ENCODE measurements at regions not wholly inside any gene's neighbourhood (a gene's known extent, or its start where the extent isn't known, plus 50 kb on each side); places are given as distances from the start of the nearest gene placed in this dataset.
"Not testable (repeated sequence)": the region's sequence is repeated elsewhere in the genome, so short reads cannot be mapped to it uniquely, and the experiment has no call there.

DNA sequence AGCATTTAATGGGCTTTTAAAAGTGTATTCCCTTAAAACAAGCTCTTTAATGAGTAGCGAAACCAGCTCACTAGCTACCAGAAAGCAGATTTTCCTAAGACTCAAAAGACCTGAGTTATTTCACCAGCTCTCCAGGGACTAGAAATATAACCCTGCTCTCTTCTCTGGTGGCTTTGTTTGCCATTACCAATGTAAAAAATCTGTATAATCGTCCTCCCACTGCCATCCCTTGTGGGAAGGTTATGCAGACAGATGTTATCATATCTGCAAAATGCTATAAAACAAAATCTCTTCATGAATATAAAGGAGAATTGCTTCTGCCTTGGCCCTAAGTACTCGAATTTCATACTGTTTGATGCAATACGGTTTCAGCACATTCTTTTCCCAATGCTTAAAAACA lies 335.2 kb downstream of the NUP35 start:
- DNase-seq (ENCODE audit: low spot score) = no peak

DNA sequence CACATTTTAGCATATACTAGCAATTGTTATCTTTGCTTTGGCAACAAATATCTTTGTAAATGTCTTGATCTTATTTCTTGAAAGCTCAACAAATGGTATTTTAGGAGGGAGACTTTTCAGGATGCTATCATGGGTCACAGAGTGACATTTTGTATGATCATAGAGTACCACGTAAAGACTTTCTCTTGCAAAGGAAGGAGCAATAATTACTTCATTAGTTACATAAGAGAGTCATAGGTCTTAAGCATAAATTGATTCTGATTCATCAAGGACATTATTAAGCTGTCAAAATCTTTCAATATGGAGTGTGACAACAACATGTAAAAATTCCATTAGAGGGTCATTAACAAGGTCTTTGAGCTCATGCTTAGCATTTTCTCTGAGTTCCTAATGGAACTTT lies 339.6 kb downstream of the NUP35 start:
- DNase-seq (ENCODE audit: low spot score) = no peak

DNA sequence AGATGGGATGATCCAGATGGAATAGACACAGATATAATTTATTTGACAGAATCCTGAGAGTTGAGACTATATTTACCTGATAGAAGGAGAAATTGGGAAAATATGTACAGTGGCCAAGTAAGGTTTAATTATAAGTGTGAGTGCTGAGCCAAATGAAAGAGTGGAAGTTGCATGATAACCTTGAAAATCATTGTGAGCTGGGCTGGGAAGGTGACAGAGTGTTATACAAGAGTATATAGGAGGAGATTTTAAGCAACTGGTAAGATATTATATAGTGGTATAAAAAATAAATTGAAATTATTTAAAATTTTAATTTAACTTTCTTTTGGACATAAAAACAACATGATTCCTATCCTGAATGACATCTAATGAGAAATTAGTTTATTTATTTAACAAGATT lies 340.8 kb downstream of the NUP35 start:
- DNase-seq (ENCODE audit: low spot score) = no peak

DNA sequence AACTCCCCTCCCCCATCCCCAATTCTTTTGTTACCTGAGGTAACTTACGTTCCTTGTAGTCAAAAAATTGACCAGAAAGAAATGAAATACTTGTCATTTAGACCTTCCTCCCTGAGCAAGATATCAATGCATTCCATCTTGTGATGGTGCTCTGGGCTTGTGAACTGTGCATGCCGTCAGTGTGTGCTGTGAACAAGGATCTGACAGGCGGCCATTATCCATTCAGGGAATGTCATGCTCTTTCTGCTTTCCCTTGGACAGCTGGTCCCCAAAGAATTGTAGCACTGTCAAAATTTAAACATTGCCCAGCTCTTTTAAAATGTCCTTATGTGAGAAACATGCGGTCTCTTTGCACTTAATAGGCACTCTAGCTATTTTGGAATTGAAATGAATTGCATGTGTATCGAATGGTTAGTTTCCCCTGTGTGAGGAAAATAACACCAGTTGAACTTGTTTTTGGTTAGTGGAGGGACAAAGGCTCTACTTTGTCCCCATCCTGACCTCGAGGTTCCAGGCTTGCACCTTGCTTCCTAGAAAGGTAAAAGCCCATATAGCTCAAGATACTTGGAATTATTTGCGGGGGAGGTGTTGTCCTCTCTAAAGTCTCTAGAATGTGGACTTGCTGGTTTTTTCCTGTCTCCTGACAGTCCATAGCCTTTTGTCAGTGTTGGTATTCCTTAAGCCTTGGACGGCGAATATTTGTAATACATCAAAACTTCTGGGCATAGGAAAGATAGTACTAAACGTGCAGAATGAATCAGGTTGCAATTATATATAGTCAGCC lies 350.9 kb downstream of the NUP35 start:
- no peak for DNase-seq (ENCODE audit: low spot score)

DNA sequence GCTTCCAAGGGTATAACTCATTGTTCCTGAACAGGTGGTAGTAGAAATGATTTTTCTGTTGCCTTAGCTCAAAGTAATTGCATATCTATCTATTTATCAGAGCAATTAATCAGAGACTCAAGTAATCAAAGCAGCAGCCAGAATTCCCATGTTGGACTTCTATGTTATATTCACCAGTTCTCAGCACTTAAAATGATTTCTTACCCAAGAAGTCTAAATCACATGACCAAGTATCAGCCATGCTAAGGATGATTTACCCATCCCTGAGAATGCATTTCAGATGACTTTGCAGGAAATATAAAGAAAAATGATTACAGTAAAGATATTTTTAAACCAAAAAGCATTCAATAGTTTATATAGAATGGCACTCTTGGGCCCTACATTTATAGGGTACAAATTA lies 352.2 kb downstream of the NUP35 start:
- DNase-seq (ENCODE audit: low spot score) = no peak

DNA sequence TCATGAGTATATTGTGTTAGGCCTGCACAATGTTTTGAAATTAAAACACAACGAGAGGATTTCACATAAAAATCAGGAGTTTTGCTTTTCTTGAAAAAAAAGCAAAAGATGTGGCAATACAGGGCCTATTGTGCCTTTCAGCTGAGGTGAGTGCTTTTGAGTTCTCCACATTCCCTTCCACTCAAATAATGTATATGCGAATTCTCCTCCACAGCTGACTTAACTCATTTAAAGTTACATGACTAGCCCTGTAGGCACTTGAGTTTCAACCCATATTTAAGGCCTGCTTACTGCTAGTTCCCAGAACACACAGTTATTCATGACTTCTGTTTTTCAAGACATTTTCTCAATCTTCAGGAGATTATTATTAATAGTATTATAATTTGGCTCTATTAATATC lies 353.1 kb downstream of the NUP35 start:
- DNase-seq (ENCODE audit: low spot score) = no peak

DNA sequence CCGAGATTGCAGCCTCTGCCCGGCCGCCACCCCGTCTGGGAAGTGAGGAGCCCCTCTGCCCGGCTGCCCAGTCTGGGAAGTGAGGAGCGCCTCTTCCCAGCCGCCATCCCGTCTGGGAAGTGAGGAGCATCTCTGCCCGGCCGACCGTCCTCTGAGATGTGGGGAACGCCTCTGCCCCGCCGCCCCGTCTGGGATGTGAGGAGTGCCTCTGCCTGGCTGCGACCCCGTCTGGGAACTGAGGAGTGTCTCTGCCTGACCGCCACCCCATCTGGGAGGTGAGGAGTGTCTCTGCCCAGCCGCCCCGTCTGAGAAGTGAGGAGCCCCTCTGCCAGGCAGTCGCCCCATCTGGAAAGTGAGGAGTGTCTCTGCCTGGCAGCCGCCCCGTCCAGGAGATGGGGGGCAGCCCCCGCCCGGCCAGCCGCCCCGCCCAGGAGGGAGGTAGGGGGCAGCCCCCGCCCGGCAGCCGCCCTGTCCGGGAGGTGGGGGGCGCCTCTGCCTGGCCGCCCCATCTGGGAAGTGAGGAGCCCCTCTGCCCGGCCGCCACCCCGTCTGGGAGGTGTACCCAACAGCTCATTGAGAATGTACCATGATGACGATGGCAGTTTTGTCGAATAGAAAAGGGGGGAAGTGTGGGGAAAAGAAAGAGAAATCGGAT lies 354.8 kb downstream of the NUP35 start:
- DNase-seq (ENCODE audit: low spot score) = not testable (repeated sequence)

DNA sequence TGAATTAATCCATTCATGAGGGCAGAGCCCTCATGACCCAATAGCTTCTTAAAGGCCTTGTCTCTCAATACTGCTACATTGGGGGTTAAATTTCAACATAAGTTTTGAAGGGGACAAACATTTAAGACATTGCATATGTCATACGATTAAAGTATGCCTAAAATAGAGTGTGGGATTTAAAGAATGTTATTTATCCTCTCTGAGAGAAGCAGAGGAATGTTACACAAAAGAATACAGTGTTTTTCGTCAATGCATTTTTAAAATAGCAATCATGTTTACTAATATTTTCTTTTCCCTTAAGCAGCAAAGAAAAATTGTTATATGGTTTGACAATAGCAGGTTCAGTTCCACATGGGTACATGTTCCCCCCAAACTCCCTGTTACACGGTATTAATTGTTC lies 363.1 kb downstream of the NUP35 start:
- no peak for DNase-seq (ENCODE audit: low spot score)

DNA sequence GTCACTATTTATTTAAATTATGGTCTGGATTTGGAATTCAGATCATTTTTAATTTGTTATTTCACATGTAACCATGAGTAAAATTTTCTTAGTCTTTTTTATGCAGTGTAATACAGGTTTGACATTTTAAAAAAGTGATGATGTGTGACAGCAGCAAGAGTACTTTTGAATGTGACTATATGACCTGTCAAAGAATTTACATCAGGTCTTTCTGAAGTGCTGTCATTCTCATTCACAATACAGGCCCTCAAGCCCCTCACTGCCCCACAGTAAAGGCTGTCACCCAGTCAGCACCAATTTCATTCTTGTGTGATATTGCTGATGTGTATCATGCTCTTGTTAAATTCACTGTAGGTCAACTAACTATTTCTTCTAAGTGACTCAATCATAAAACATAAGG lies 364.2 kb downstream of the NUP35 start:
- DNase-seq (ENCODE audit: low spot score) = no peak

DNA sequence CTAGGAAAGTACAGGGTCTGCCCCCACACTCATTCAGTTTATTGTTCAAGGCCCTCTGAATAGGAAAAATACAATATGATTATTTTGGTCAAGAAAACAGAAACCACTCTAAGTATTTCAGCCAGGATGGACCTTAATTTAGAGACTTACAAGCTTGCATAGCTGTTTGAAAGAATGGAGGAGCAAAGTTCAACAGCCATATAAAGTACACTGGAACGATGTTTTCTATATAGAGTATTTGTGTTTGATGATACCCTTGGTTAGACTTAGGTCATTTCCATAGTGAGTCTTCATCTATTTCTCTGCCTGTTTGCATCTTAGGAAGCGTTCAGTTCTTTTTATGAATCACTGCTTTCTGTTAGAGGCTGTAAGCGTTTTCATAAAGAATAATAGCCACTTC lies 366.2 kb downstream of the NUP35 start:
- no peak for DNase-seq (ENCODE audit: low spot score)

DNA sequence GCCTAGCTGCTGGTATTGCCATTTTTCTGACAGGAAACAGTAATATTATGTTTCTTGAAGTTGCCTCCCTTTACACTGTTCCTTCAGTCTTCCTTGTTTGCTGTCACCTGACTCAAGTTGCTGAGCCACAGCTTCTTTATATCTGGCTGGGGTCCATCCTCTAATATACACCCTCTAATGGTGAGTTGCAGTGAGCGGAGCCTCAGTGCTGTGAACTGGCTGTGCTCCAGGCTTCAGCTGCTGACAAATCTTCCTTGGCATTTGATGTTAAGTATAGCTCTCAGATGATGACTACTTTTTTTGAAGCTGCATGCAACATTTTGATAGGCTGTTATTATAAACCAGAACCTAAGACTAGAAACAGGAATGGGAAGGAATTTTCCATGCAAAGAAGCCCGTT lies 366.7 kb downstream of the NUP35 start:
- no peak for DNase-seq (ENCODE audit: low spot score)

DNA sequence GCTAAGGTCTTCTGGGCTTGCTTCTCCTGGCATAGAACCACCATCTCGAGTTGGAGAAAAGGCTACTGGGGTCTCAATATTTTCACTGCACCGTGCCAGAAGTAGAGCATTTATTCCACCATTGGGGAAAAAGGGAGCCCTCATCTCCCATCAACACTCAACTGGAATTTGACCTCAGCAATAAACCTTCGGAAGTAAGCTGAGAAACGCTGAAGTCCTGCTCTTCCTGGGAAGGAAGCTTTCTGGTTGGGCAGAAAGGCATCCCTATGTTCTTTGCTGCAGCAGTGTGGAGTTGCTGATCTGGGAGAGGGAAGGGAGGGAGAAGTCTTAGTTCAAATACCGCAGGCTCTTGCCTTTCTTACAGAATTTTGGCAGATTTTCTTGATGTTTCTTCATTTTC lies 368.8 kb downstream of the NUP35 start:
- no peak for DNase-seq (ENCODE audit: low spot score)

DNA sequence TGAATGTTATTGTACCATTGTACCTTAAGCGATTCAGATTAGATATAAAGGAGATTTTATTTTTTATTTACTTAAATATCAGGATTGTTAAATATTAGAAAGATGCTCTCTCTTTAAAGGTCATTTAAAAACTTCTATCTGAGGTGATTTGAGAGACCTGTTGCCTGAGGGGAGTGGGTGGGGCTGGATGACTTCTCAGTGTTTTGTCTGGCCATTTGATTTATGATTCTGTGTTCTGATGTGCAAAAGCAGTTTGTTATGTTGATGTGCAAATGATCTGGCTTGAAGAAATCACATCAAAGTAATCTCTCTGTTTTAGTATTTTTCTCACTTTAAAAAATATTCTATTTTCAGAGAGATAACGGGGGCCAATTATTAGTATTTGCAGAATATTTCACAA lies 370.8 kb downstream of the NUP35 start:
- no peak for DNase-seq (ENCODE audit: low spot score)

DNA sequence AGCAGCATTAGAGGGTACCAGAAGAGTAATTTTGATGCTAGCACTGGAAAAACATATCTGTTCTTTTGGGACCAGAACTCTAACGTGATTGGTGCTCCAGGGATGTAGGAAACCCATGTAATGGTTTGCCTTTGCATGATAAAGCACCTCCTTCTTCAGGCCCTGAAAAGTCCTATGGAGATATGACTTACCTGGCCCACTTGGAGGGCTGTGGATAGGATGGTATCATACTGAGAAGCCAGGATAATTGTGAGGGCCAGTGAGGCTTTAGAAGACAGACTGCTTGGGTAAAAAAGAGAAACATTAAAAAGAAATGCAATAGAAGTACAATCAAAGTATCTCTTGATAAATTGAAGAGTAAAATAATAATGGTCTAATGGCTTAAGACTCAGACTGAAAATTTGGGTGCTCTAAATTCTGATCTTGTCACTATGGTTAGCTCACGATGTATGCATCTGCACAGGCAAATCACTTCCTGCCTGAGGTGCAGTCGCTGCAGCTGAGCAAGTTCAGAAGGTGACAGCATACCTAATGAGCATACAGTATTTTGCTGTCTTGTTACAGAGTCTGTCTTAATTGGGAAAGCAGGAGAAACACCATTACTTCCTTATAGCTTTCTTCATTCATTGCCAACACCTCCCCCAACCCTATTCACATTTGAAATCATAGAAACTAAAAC lies 371.5 kb downstream of the NUP35 start:
- no peak for DNase-seq (ENCODE audit: low spot score)

DNA sequence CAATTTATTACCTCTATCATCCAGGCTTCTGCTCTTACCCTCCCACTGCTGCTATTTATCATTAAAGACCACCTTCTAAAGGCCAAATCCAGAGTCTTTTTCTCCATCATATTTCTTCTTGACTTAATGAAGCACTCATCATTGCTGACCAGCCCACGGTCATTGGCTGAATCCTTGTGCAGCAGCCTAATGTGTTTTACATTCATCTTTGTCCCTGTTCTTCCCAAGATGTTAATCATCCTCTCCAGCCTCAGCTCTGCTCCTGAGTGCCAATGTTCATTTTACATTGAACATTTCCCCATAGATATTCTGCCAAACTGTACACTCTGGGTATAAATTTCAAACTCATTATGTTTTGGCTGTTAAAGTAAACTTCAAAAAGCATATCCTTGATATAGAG lies 373.6 kb downstream of the NUP35 start:
- no peak for DNase-seq (ENCODE audit: low spot score)

DNA sequence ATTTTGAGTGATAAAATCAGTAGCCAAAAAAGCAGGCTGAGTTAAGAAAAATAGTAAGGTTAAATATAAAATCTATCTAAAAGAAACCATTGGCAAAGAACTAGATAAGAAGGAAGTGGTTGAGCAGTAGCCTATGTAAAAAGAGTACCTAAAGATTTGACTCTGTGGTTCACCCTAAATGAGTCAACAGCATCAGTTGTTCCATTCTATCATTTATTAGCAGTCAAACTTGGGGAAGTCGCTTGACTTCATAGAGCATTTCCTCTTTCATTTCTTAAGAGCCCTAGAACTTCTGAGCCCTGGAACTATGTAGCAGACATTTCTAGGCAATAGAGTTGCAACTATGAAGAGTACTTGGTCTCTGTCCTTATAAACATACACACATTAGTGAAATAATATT lies 381.7 kb downstream of the NUP35 start:
- DNase-seq (ENCODE audit: low spot score) = no peak

DNA sequence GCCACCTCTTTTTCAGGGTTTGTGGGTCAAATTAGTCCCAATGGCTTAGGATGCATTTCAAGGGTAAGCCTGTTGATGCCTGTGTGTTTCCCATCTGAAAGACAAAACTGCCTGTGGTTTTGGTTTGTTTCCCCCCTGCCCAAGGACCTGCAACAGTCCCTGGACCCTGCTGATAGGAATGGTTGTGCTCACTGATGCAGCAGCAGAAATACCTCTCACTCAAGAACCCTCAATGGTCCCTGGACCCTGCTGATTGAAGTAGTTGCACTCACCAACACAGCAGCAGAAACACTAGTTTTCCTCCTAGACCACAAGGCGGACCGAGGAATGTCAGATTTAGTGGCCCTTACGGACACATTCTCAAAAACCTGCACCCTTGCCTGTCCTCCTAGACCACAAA lies 386.9 kb downstream of the NUP35 start:
- DNase-seq (ENCODE audit: low spot score) = no peak

DNA sequence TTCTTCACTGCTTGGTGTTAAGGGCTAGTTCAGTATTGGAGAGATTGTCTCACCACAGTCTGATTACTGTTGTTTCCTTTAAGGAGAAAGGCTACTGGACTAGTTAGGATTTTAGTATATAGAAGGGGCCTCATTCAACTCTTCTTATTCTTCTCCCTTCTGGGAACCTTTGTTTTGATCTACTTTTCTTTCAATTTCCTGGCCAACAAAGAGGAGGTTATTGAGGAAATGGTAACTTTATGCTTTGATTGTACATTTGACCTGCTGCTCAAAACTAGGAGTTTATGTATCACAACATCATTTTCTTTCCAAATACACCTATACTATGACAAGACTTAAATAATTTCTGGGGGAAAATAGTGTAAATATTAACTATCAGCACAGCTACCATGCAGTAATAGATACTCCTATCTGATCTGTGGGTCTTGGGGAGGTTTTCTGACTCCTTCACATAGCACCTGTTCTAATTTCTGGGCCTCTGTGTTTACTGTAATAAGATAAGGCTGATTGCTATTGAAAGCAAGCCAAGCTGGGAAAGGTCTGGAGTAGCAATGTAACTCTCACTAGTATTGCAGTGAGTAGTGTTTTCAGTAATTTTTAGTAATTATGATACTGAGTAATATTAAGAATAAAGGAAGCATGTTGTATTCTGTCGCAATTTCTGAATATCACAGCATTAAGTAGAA lies 395.3 kb downstream of the NUP35 start:
- no peak for DNase-seq (ENCODE audit: low spot score)

DNA sequence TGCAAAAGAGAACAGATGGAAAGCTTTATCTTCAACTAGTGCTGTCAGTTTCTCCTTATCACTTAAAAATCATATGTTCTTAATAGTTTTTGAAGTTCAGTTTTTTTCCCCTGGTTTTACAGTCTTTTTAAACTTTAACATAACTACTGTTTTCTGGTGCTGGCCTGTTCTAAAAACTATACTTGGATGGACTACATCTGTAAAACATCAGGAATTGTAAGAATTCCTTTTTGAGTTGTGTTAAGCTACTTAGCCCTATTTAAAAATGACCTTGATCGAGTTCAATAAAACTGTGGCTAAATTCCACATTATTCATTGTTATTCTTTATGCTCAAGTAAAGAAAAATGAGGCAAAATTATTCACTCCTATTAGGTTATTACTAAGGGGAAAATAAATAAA lies 397.7 kb downstream of the NUP35 start:
- no peak for DNase-seq (ENCODE audit: low spot score)

DNA sequence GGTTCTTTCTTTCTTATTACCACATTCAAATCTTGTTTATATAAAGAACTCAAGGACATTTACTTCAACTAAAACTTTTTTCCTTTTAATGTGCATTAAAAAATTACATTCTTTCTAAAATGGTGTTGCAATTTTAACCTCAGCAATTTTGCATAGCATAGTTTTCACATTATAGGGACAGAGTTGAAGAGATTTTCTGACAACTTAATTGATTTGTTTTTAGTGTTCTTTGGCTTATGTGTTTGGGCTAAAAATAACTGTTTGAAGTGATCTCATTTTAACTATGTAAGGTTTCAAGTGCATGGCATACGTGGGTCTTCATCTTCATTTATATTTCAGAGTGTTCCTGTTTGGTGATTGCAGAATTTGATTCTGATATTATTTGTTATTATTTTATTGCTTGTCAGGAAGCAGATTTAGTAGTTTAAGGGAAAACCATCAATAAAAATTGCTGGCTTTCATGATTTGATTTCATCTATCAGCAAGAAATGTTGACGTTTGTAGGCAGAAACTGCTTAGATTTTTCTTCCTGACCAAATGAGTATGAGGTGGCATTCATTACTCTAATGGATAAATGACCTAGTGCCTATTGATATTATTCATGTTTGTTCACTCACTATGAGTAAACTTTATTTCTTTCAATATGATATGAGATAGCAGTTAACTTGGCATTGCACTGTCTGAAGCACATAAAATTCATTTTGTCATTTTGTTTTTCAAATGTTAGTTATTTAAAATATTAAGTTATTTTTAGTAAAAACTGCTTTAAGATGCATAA lies 398.4 kb downstream of the NUP35 start:
- no peak for DNase-seq (ENCODE audit: low spot score)

DNA sequence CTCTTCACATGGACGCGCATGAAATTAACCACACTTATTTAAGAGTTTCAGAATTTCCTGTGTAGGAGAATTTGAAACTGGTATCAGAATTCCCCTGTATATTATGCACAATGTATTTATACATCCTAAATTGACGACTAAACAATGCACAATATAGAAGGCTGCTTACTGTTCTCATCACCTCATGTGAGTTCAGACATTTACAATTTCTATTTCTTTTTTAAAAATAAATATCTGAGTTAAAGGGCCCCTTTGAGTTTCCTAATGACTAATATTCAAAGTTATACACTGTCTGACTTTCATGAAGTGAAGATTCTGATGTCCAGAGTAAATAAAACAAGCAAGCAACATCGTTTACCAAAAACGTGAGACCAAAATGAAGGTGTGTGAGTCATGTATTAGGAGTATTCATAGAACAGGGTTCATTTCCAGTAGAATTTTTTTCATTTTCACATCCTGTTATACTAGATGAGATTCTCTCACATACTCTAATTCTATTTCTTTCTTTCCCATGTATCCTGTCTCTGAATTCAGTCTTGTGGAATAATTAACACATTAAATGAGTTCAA lies 406.2 kb downstream of the NUP35 start:
- no peak for DNase-seq (ENCODE audit: low spot score)

All from ureter (tissue), 1 donor.